GM21576 (cell line): ENCODE measurements at regions not wholly inside any gene's neighbourhood (a gene's known extent, or its start where the extent isn't known, plus 50 kb on each side); places are given as distances from the start of the nearest gene placed in this dataset.

ENCODE experiments used
- ATAC-seq: cut with Tn5 transposase; IDR thresholded peaks from one replicate; pipeline ENCODE4 v1.9.1; 2021; ENCODE audit warnings: mild to moderate bottlenecking, moderate library complexity; ENCODE audit not compliant: unreplicated experiment

DNA sequence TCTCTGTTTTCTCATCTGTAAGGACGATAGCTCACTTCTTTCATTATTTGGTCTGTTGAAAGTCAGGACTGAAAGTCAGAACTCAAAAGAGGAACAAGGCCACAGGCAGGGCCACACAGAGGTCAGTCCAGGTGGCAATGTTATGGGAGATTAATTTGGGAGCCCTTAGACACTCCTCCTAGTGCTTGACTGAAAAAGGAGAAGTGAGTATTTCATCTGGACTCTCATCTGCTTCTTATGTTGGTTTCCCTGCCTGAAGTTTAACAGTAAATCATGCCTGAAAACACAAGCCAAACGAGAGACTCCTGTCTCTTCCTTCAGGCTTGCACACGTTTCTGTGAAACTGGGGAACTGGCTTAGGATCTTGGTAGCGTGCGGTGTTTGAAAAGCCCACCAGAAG, 248.5 kb downstream of the BUB3 start:
- peak; percentile 79 for ATAC-seq

DNA sequence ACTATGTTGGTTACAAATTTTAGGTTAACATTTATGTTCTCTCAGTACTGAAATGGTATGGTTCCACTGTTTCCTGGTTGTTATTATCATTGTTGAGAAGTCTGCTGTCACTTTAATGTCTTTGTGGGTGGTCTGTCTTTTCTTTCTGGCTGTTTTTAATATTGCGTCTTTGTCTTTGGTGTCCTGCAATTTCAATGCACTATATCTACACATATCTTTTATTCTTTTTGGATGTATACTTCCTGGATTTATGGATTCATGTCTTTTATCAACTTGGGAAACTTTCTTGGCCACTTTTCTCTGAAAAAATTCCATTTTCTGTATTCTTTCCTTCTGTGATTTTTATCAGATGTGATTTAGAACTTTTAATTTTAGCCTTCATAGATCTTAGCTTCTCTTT, 250.2 kb downstream of the BUB3 start:
- ATAC-seq: no peak

DNA sequence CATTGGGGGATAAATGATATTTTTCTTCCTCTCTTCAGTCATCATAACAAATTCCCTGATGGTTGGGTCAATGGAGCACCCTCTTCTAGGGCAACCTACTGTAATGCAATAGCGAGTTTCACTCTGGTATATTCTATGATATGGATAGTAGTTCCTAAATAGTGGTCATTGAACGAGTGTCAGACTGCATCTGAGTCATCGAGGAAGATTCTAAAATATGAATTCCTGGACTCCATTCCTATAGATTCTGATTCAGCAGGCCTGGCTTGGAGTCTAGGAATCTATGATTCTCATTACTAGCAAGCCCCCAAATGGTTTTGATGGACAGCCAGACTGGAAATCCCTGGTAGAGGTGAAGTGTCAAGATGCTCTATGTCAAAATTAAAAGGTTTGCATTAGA, 254.5 kb downstream of the BUB3 start:
- no peak for ATAC-seq

DNA sequence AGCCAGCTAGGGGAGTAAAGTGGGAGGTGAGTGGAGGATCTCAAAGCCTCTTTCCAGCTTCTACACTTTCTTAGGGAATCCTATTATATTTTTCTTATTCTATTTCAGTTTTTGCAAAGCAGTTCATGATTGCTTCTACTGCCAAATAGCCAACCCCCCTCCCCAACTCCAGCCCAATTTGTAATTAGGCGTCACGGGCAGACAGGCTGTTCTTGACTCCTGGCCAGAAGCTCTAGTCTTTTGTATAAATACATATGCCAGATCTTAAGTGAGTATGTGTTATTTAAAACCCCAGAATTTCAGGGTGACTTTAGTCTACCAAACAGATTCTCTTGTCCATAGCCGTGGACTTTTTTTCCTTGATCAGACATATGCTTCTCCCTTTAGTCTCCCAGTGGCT, 255.2 kb downstream of the BUB3 start:
- ATAC-seq: no peak

DNA sequence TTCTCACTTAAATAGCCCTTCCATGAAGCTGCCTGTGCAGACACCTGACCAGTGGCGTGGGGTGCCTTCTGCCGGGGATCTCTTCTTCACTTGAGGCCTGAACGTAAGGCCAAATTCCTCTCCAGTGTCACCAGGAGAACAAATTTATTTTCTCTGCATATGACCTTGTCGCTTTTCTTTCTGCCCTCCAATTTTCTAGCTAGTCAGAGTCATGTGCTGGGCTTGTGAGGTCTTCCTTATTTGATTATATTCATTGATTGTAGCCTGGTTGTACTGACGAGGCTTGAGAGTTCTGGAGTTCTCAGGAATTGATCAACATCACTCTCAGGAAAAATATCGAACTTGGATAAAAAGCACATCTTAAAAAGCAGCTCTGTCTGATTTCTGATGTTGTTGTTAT, 255.7 kb downstream of the BUB3 start:
- ATAC-seq: no peak

DNA sequence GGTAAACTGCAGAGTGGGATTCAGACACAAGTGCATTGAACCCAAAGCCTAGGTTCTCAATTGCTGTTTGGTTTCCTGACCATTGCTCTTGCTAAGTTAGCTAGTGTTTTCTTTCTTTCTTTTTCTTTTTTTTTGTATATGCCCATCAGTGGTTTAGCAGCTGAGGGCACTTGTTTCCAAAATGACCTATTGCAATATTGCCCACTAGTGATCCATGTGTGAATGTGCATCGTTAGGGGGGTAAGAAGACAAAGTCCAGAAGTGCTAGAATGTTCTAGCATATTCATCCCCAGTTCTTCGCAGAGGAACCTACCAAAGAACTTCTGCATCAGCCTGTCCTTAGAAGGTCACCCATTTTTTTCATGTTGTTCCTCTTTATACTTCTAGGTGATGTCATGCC, 252.8 kb upstream of the GPR26 start:
- no peak for ATAC-seq

DNA sequence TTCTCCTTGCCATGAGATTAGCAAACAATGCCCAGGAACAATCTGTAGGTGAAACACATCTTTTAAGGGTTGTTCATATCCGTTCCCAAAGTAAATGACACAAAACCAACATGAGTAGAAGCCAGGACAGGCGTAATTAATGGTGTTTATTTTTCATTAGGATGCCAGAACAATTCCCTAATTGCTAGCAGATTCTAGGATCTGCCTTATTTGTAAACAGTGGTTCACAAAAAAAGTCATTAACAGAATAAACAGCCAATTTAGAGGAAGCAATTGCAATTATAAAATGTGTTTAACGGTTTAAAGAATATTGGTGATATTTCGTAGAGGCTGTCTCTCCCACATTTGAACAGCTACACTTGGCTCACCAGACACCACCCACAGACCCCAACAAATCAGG, 250.6 kb upstream of the GPR26 start:
- no peak for ATAC-seq

DNA sequence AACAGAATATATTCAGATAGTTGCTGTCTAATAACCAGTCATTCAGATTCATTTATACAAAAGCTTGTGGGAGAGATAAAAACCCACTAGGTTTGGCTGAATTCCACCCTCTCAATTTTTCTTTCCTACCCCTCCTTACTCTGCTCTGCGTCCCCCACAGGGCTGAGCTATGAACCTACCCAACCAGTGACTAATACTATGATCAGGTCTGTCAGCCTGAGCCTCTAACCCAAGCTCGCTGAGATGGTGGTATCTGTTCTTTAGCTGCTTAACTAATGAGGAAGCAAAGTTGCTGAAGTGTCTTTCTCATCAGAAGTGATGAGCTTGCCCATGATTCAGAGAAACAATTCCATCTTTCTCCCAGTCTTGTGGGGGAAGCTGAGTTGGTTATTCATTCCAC, 248.7 kb upstream of the GPR26 start:
- no peak for ATAC-seq

DNA sequence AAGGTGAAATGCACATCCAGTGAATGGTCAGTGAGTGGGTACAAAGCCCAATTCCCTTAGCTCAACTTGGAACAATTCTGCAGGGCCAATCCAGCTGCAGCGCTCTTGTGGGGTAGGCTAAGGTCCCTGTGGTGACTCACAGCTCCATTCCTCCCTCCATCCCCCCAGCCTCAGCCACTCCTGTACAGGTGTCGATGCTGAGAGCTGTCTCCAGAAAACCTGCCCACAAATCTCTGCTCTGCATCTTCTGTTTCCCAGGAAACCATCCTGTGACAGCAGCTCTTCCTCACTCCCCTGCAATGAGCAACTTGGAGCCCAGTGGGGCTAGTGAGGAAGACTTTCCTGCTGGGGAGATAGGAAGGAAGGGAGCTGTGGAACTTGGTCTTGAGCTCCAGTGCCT, 244.7 kb upstream of the GPR26 start:
- no peak for ATAC-seq

DNA sequence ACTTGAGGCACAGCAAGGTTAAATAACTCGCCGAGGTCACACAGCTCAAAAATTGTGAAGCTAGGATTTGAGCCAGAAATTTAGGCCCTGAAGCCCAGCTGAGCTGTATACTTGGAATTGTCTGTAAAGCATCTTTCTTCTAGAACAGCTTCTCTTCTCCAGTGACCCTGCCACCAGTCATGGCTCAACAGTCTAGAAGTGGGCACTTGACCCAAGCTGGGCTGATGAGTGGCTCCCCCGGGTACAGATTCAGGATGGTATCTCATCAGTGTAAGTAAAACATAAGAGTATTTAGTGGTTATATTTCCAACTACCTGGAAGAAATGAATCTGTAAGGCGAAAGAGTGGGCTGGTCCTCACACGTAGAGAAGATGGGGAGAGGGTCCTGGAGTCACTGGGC, 243.9 kb upstream of the GPR26 start:
- no peak for ATAC-seq

DNA sequence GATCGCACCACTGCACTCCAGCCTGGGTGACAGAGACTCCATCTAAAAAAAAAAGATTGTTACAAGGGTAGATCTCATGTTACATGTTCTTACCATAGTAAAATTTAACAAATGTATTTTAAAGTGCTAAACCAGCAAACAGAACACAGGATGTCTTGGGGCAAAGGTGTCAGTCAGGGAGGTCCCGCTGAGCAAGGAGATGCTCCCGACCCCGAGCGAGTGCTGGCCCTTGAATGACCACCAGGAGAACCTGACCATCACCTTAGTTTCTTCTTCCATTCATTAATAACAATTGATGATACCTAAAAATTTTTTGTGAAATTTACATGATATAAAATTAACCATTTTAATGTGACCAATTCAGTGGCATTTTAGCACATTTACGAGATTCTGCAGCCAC, 241.6 kb upstream of the GPR26 start:
- ATAC-seq: no peak

DNA sequence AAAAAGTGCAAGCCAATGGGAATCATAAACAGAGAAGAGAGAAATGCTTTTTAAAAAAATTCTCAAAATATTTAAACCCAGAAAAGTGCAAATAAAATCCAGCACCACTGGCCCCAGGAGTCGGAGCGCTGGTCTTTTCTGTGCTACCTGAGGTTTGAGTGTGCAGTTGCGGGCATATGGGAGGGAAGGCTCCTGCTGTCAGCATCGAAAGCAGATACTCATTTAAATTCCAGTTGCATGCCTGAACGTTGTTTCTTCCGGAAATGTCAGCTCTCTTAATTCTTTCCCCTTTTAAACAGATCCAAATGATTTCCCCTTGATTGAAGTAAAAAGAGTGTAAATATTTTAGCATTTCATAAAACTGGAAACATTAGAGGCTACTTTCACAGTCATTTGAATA, 240.5 kb upstream of the GPR26 start:
- no peak for ATAC-seq

DNA sequence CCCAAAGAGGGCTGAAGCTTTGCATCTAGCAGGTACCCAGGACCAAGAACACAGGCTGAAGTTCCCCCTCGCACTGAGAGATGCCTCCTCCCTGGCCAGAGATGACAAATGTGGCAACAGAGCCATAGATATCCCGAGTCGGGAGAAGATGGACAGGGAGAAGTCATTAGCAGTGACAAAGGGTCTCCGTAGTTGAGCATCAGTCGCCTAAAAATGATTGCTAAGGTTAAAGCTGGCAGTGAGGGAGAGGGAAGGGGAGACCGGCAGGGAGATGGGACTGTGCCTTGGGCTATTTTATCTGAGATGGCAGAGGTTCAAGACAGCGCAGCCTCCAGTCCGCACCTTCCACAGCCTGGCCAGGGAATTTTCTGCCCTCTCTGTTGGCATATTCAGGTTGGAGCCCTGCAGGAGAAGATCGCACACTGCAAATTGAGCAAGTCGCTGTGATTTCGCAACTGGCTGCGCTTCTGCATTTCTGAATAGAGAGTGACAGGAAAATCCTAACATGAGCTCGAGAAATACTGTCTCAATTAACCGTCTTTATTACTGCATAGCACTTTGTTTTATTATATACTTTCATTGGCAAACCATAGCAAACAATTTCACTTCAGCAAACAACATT, 238.9 kb upstream of the GPR26 start:
- ATAC-seq: no peak

DNA sequence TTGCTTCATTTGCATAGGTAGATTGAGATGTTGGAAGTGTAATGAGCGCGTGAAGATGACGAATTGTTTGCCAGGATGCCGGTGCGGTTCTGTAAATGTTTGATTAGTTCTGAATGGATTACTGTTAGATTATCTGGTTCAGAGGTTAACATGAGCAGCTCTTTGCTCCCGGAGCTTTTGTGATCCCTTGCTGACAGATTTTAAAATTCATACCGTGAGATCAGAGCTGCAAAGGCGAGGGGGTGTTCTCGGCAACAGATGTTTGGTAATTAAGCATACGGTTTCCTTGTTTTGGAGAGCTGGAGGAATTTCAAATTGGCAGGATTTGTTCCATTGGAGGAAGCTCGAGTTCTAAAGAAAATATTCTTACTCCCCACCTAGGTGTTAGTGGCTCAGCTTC, 237.8 kb upstream of the GPR26 start:
- ATAC-seq: no peak

DNA sequence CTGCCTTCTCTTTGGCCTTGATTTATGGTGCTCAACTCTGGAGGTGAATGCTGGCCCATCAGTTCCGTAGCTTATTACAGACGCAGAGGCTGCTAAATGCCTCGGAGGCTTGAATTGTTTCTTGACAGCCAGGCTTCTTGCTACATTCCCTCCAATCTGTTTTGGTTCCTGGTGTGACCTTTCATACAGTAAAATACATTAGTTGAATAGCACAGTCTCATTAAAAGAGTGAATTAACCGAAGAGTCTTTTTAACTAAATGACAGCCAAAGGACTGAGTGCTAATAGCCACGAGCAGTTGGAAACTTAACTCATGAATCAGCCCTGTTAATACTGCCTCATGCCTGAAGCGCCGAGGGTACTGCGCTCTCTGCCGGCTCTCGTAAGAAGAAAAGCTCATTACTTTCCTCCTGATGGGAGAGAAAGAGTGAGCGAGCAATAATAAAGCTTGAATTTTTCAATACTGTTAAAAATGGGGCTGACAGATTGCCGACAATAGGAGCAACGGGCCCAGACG, 236.4 kb upstream of the GPR26 start:
- ATAC-seq: no peak

DNA sequence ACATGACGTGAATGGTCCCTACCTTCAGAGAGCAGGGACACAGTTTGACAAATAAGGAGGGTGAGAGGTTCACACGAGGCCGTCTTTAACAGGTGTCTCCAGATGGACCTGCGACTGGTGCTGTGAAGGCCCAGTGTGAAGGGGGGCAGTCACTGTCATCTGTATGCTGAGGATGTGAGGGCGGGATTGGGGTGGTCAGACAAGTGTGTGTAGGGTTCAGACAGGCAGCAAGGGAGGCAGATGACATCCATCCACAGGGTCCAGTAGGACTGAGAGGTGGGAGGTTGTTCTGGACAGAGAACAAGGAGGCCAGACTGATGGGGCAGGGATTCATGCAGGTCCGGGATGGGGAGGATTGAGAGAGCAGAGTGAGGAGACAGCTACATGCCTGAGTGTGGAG, 232.6 kb upstream of the GPR26 start:
- no peak for ATAC-seq

DNA sequence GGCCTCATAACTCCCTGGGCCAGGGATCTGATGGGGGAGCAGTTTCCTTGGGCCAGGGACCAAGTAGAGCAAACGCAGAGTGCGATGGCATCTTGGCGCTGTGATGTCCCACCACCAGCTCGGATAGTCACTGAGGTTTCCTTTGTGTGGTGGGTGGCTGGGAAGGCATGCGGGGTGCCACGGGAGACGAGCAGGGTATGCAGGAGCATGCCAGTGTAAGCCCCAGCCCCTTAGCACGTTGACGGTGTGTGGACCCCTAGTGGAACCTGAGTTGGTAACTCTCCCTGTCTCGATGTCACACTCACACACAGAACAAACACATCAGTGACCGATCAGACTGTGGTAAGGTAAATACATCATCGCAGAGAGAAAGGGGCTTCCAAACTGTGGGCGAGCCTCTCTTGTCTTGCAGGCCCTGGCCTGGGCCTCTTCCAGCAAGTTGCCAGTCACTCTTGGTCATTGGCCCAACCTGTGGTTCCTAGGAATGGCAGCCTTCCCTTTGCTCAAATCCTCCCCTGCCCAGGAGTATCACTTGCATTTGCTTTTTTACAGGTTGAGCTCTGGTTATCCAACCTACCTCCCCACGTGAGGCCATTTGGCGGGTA, 231.6 kb upstream of the GPR26 start:
- no peak for ATAC-seq

DNA sequence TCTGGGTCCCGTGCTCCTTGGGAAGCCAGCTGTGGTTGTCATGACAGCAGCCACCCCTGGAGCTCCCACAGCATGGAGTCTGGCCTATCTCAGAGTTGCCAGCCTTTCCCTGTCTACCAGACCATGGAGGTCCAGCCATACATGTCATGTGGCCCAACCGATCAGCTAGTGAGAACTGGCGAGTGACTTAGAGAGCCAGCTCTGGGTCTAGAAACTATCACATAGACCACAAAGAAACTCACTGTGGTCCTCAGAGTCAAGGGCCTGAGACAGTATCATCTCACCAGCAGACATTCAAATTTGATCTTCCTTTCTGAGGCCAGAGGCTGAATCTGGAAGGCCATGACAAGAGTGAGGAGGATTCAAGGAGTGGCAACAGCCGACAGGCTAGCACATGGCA, 223.3 kb upstream of the GPR26 start:
- peak; percentile 91 for ATAC-seq

DNA sequence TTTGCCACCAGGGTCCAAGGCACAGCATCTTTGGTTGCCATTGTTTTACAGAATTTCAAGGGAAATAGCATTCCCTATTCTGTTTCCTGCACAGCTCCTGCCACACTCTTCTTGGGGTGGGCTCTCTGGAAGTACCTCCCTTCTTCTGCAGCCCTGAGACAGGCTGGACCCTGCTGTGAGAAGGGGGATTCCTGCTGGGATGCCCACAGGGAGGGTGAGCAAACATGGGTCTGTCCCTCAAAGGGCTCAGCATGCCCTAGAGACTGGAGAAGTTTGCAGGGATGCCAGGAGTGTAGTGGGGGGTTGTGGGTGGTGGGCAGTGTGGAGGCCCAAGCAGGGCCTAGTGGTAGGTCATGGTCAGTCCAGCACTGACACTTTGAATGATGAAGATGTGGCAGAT, 222.2 kb upstream of the GPR26 start:
- no peak for ATAC-seq

DNA sequence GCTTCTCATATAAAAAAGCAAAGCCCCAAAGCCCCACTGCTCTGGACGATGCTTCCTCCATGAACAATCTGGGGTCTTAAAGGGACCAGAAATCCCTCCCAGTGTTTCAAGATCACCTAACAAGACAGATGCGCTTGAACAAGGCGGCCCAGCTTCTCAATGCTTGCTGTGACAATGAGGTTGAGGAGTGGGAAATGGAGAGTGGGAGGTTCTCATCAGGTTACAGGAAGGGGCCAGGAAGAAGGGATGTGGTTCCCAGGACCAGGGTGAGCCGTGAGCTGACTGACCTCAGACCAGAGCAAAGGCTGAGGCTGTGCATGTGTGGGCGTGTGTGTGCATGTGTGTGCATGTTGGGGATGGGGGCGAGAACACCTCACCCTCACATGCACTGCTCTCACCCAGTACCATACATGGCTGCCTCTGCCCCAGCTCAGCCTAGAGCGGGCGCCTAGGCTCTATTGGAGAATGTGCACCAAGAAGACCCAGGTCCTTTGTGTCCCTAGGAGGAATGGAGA, 220.8 kb upstream of the GPR26 start:
- no peak for ATAC-seq

DNA sequence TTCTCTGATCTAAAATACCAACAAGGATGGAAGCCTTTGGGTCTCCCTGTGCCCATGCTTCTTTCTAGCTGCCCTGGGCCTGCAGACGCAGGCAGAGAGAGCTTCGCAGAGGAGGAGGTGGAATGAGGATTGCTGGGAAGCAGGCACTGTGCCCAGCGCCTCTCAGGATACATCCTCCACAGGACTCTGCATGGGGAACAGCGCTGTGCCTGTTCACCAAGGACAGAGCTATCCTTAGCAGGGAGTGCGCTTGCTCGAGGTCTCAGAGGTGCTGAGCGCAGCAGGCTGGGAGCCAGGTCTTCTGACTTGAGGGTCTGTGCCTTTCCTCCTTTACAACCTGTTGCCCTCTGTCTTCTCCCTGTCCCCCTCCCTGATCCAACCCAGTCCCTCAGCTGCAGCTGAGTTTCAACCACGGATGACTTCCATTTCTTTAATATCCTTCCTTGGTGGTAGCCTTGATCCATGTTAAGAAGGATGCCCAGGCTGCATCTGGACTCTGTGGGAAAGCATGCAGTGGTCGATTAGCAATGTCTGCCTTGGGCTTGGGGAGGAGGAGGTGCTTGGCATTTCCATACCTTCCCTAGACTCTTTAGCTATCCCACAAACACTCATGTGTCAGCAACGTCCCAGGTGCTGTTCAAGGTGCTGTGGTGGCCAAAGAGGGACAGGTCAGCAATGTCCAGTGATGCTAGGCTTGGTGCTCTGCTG, 219.6 kb upstream of the GPR26 start:
- ATAC-seq: no peak
